GM19043 (cell line): ENCODE measurements at regions not wholly inside any gene's neighbourhood (a gene's known extent, or its start where the extent isn't known, plus 50 kb on each side); places are given as distances from the start of the nearest gene placed in this dataset.
"Not testable (repeated sequence)": the region's sequence is repeated elsewhere in the genome, so short reads cannot be mapped to it uniquely, and the experiment has no call there.

ENCODE experiments used
- ATAC-seq: cut with Tn5 transposase; IDR thresholded peaks from one replicate; pipeline ENCODE4 v1.9.1; 2021; ENCODE audit warnings: low read depth; ENCODE audit not compliant: unreplicated experiment

- ATAC-seq: no peak
These were observed 336.7 kb downstream of the C7orf25 start for GRCh38 chr7:42575171-42575570.

GRCh38 chr7:42574685-42575084 is 337.2 kb downstream of the C7orf25 start:
- ATAC-seq: no peak

GRCh38 chr7:42573881-42574672 is 337.1 kb upstream of the GLI3 start:
- no peak for ATAC-seq

- no peak for ATAC-seq
These were observed 335.6 kb upstream of the GLI3 start for GRCh38 chr7:42572561-42572960.

GRCh38 chr7:42572056-42572455 is 335.0 kb upstream of the GLI3 start:
- ATAC-seq: no peak

GRCh38 chr7:42570944-42571343 is 333.9 kb upstream of the GLI3 start:
- no peak for ATAC-seq

- ATAC-seq: no peak
These were observed 330.0 kb upstream of the GLI3 start for GRCh38 chr7:42567051-42567450.

GRCh38 chr7:42561797-42562196 is 324.8 kb upstream of the GLI3 start:
- no peak for ATAC-seq

GRCh38 chr7:42560866-42561265 is 323.9 kb upstream of the GLI3 start:
- no peak for ATAC-seq

GRCh38 chr7:42554932-42555331 is 317.9 kb upstream of the GLI3 start:
- ATAC-seq: not testable (repeated sequence)

GRCh38 chr7:42552227-42552626 is 315.2 kb upstream of the GLI3 start:
- no peak for ATAC-seq

GRCh38 chr7:42550706-42551470 is 313.9 kb upstream of the GLI3 start:
- ATAC-seq: no peak

GRCh38 chr7:42549866-42550485 is 313.0 kb upstream of the GLI3 start:
- no peak for ATAC-seq

GRCh38 chr7:42548816-42549611 is 312.0 kb upstream of the GLI3 start:
- no peak for ATAC-seq

GRCh38 chr7:42545049-42545724 is 308.2 kb upstream of the GLI3 start:
- ATAC-seq: no peak

- ATAC-seq: no peak
These were observed 306.9 kb upstream of the GLI3 start for GRCh38 chr7:42543953-42544352.

- ATAC-seq: not testable (repeated sequence)
These were observed 305.4 kb upstream of the GLI3 start for GRCh38 chr7:42542446-42542845.

- no peak for ATAC-seq
These were observed 297.4 kb upstream of the GLI3 start for GRCh38 chr7:42534441-42534840.

GRCh38 chr7:42527004-42527403 is 290.0 kb upstream of the GLI3 start:
- no peak for ATAC-seq
